SK-N-SH (cell line): ENCODE measurements at regions not wholly inside any gene's neighbourhood (a gene's known extent, or its start where the extent isn't known, plus 50 kb on each side); places are given as distances from the start of the nearest gene placed in this dataset.

Experiments used
- CTCF ChIA-PET: fragments of 300-600, 350-600 bp; formaldehyde crosslinking; extraction: SDS; loops from one replicate; lab custom pipeline; 2021; lab: Yijun Ruan, JAX
- POLR2A ChIA-PET: fragments of 350-600 bp; sonication (Branson Sonifier 250); formaldehyde crosslinking; extraction: SDS; loops from one replicate; lab custom pipeline; 2020; ENCODE audit warnings: antibody characterized with exemption, inconsistent platforms; lab: Yijun Ruan, JAX
- DNase-seq: peaks from one replicate; pipeline ENCODE4 v3.0.0; 2012
- H2AFZ ChIP-seq: fragments of 200-600 bp; sonication (generic); 2 replicates; pipeline ENCODE4 v1.8.1; 2016; ENCODE audit warnings: antibody characterized with exemption, mild to moderate bottlenecking, low read depth
- H3F3A ChIP-seq: fragments of 200-600 bp; sonication (generic); replicated peaks from 2 replicates; pipeline ENCODE3; 2016; ENCODE audit warnings: antibody characterized with exemption, mild to moderate bottlenecking; ENCODE audit not compliant: insufficient read depth
- H3K27ac ChIP-seq, 2 experiments: fragments of 200-500 bp in 1 of 2; fragments of 200-600 bp in 1 of 2; sonication (Bioruptor generic) in 1 of 2; sonication (generic), shearing (Covaris generic) in 1 of 2; 2 replicates each; pipeline versions ENCODE4 v1.5.1 to v1.6.1; 2014 to 2016; ENCODE audit warnings: low read depth in 2 of 2, inconsistent platforms in 1 of 2, low read length in 1 of 2, mild to moderate bottlenecking in 1 of 2, mixed read lengths in 1 of 2
- H3K27me3 ChIP-seq: fragments of 200-600 bp; sonication (generic), shearing (Covaris generic); 2 replicates; pipeline ENCODE4 v1.6.1; 2016; ENCODE audit warnings: mixed run types; ENCODE audit not compliant: insufficient read depth
- H3K36me3 ChIP-seq, 2 experiments: fragments of 200-500 bp in 1 of 2; fragments of 200-600 bp in 1 of 2; sonication (Bioruptor generic) in 1 of 2; sonication (generic) in 1 of 2; replicated peaks in 1 of 2; 2 replicates each; pipeline versions ENCODE3 to v1.5.1; 2014 to 2016; ENCODE audit warnings: low read length in 1 of 2, mild to moderate bottlenecking in 1 of 2; ENCODE audit not compliant: insufficient read depth in 2 of 2, control insufficient read depth in 1 of 2
- H3K4me1 ChIP-seq, 2 experiments: fragments of 200-500 bp in 1 of 2; fragments of 200-600 bp in 1 of 2; sonication (Bioruptor generic) in 1 of 2; sonication (generic), shearing (Covaris generic) in 1 of 2; 2 replicates each; pipeline versions ENCODE4 v1.5.1 to v1.6.1; 2014 to 2016; ENCODE audit warnings: low read depth in 1 of 2, low read length in 1 of 2, mixed run types in 1 of 2; ENCODE audit not compliant: insufficient read depth in 2 of 2, control insufficient read depth in 1 of 2
- H3K4me2 ChIP-seq: fragments of 200-600 bp; sonication (generic), shearing (Covaris generic); 2 replicates; pipeline ENCODE4 v1.6.1; 2017; ENCODE audit warnings: mixed run types
- H3K4me3 ChIP-seq, 2 experiments: fragments of 200-500 bp in 1 of 2; fragments of 200-600 bp in 1 of 2; sonication (Bioruptor generic) in 1 of 2; sonication (generic), shearing (Covaris generic) in 1 of 2; 2 replicates each; pipeline versions ENCODE4 v1.5.1 to v1.8.1; 2014 to 2016; ENCODE audit warnings: low read depth in 2 of 2, inconsistent platforms in 1 of 2, low read length in 1 of 2, mild to moderate bottlenecking in 1 of 2, mixed read lengths in 1 of 2, moderate library complexity in 1 of 2
- H3K79me2 ChIP-seq: fragments of 200-600 bp; sonication (generic); 2 replicates; pipeline ENCODE4 v1.8.1; 2017; ENCODE audit warnings: mild to moderate bottlenecking; ENCODE audit not compliant: insufficient read depth
- H3K9ac ChIP-seq: fragments of 200-600 bp; sonication (generic); 2 replicates; pipeline ENCODE4 v1.6.1; 2017; ENCODE audit warnings: mixed run types
- H3K9me2 ChIP-seq: fragments of 200-600 bp; sonication (generic); 2 replicates; pipeline ENCODE4 v1.6.1; 2017; ENCODE audit warnings: mixed run types
- H3K9me3 ChIP-seq: fragments of 200-600 bp; sonication (generic); 2 replicates; pipeline ENCODE4 v1.6.1; 2017; ENCODE audit warnings: mixed run types, mild to moderate bottlenecking, moderate library complexity
- H4K20me1 ChIP-seq: fragments of 200-600 bp; sonication (generic); 2 replicates; pipeline ENCODE4 v1.6.1; 2017; ENCODE audit warnings: mild to moderate bottlenecking, mixed run types; ENCODE audit not compliant: insufficient read depth
- CHD2 ChIP-seq: fragments of 150-350 bp; IDR thresholded peaks from 2 replicates; pipeline ENCODE4 v1.6.1; 2018; ENCODE audit warnings: low read length; ENCODE audit not compliant: partially characterized antibody
- ELF1 ChIP-seq: IDR thresholded peaks from 2 replicates; pipeline ENCODE4 v1.4.0; 2012
- EP300 ChIP-seq, 2 experiments: IDR thresholded peaks; 2 replicates each; pipeline versions ENCODE4 v1.4.0 to v1.6.1; 2012; ENCODE audit warnings: borderline replicate concordance in 1 of 2, low read depth in 1 of 2, low read length in 1 of 2
- EZH2phosphoT487 ChIP-seq: fragments of 200-600 bp; sonication (generic); IDR thresholded peaks from 2 replicates; pipeline ENCODE4 v1.6.1; 2017; ENCODE audit warnings: low read depth, mixed run types, mild to moderate bottlenecking, antibody characterized with exemption, moderate library complexity, borderline replicate concordance
- FOSL2 ChIP-seq: IDR thresholded peaks from 2 replicates; pipeline ENCODE4 v1.4.0; 2012; ENCODE audit warnings: low read depth, mild to moderate bottlenecking, moderate library complexity, borderline replicate concordance
- FOXJ3 ChIP-seq: sonication (generic); formaldehyde crosslinking; IDR thresholded peaks from 2 replicates; pipeline ENCODE4 v1.5.1; 2020; ENCODE audit warnings: mild to moderate bottlenecking, missing genetic modification reagents
- FOXM1 ChIP-seq: IDR thresholded peaks from 2 replicates; pipeline ENCODE4 v1.4.0; 2012; ENCODE audit warnings: low read depth, mild to moderate bottlenecking
- GATA2 ChIP-seq: sonication (generic); formaldehyde crosslinking; IDR thresholded peaks from 2 replicates; pipeline ENCODE4 v1.5.0; 2020; ENCODE audit warnings: mild to moderate bottlenecking, missing genetic modification reagents
- MEF2A ChIP-seq: IDR thresholded peaks from 2 replicates; pipeline ENCODE4 v1.4.0; 2012; ENCODE audit warnings: low read depth, borderline replicate concordance
- MXI1 ChIP-seq: IDR thresholded peaks from 2 replicates; pipeline ENCODE4 v1.6.1; 2012; ENCODE audit warnings: mild to moderate bottlenecking, low read depth, low read length, improper control_type of control experiment
- NFIC ChIP-seq: IDR thresholded peaks from 2 replicates; pipeline ENCODE4 v1.4.0; 2012; ENCODE audit warnings: borderline replicate concordance
- RAD21 ChIP-seq: IDR thresholded peaks from 2 replicates; pipeline ENCODE4 v1.6.1; 2012; ENCODE audit warnings: mild to moderate bottlenecking, low read length
- RCOR1 ChIP-seq: fragments of 150-350 bp; IDR thresholded peaks from 2 replicates; pipeline ENCODE4 v1.6.1; 2017; ENCODE audit warnings: antibody characterized with exemption, low read length
- RXRA ChIP-seq: IDR thresholded peaks from 2 replicates; pipeline ENCODE4 v1.4.0; 2012; ENCODE audit warnings: low read depth, mild to moderate bottlenecking, borderline replicate concordance
- SIN3A ChIP-seq: IDR thresholded peaks from 2 replicates; pipeline ENCODE4 v1.6.1; 2012; ENCODE audit warnings: low read depth, mild to moderate bottlenecking, low read length, moderate library complexity, borderline replicate concordance
- SMC3 ChIP-seq: IDR thresholded peaks from 2 replicates; pipeline ENCODE4 v1.6.1; 2012; ENCODE audit warnings: low read depth, low read length, improper control_type of control experiment
- TAF1 ChIP-seq: IDR thresholded peaks from 2 replicates; pipeline ENCODE4 v1.6.1; 2012; ENCODE audit warnings: low read depth, mild to moderate bottlenecking, low read length, moderate library complexity, borderline replicate concordance
- TCF12 ChIP-seq: IDR thresholded peaks from 2 replicates; pipeline ENCODE4 v1.4.0; 2012
- TEAD4 ChIP-seq: IDR thresholded peaks from 2 replicates; pipeline ENCODE4 v1.4.0; 2012; ENCODE audit warnings: mild to moderate bottlenecking, borderline replicate concordance; ENCODE audit not compliant: insufficient read depth
- WGBS: methylation state at CpG from one replicate; pipeline ENCODE4 v1.1.6; 2017; ENCODE audit warnings: low lambda C conversion rate; 5-methylcytosine and 5-hydroxymethylcytosine counted together
- TF ChIP-seq, protein P1 (sequence below): fragments of 150-350 bp; IDR thresholded peaks from 2 replicates; pipeline ENCODE4 v1.6.1; 2017; ENCODE audit warnings: antibody characterized with exemption, low read length, low read depth, borderline replicate concordance
- TF ChIP-seq, protein P2 (sequence below): IDR thresholded peaks from 2 replicates; pipeline ENCODE4 v1.4.0; 2012; ENCODE audit warnings: low read depth
- TF ChIP-seq, protein P3 (sequence below): fragments of 150-350 bp; IDR thresholded peaks from 2 replicates; pipeline ENCODE4 v1.6.1; 2016; ENCODE audit warnings: mild to moderate bottlenecking, low read depth, low read length

DNA sequence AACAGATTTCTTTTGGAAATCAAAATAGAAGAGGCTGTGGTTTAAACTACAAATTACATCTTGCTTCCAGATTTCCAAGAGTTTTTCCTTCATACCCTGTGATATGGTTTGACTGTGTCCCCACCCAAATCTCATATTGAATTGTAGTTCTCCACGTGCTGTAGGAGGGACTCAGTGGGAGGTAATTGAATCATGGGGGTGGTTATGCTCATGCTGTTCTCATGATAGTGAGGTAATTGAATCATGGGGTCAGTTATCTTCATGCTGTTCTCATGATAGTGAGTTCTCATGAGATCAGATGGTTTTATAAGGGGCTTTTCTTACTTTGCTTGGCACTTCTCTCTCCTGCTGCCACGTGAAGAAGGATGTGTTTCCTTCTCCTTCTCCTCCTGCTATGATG is 687.0 kb upstream of the ZNF608 start:
- no peaks in the 10 kb centered on the region for H3K79me2 ChIP-seq
- CTCF ChIA-PET, result no interaction called here
- H3K36me3 ChIP-seq, result no peaks in the 10 kb centered on the region
- 27% methylated on average over 2 of the region's 2 CpGs for WGBS
- H3K9ac ChIP-seq, result no peak overlapping the region
- no peak overlapping the region for H3K4me2 ChIP-seq
- no peaks in the 10 kb centered on the region for H3K9me2 ChIP-seq
- no peaks in the 10 kb centered on the region for H3K27me3 ChIP-seq
- H3F3A ChIP-seq, result no peaks in the 10 kb centered on the region
- no peak overlapping the region for H3K4me3 ChIP-seq
- H3K4me1 ChIP-seq, result no peaks in the 10 kb centered on the region
- POLR2A ChIA-PET, result no interaction called here
- H3K27ac ChIP-seq, result no peak overlapping the region
- no peaks in the 10 kb centered on the region for H4K20me1 ChIP-seq
- no peaks in the 10 kb centered on the region for H3K9me3 ChIP-seq
- DNase-seq, result no peak
- TF ChIP-seq, protein P1, sequence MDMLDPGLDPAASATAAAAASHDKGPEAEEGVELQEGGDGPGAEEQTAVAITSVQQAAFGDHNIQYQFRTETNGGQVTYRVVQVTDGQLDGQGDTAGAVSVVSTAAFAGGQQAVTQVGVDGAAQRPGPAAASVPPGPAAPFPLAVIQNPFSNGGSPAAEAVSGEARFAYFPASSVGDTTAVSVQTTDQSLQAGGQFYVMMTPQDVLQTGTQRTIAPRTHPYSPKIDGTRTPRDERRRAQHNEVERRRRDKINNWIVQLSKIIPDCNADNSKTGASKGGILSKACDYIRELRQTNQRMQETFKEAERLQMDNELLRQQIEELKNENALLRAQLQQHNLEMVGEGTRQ, result no peak
- TF ChIP-seq NFIC (no peak), GATA2 (CRISPR knock-in tag) (no peak), SIN3A (no peak), MEF2A (no peak), ELF1 (no peak), FOXJ3 (CRISPR knock-in tag) (no peak)
- no peak overlapping the region for H2AFZ ChIP-seq

DNA sequence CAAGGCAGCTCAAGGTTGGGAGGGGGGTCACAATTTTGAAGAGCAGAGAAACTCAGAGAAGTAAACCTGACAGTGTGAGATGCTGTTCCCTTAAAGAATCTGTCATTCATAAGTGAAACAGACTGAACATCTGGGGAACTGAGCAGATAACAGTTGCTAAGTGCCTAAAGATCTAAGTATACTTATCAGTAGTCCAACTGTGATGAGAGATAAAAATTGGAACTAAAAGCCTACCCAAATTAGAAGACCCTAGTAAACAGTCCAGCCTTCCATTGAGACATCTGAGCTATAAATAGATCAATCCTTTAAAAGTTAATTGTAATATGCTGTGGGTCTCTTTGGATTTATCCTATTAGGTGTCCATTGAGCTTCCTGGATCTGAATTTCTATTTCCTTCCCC is 692.8 kb upstream of the ZNF608 start:
- CTCF ChIA-PET, result no interaction called here
- H3K9ac ChIP-seq, result no peak overlapping the region

More for the DNA sequence above, 692.8 kb upstream of the ZNF608 start:
- H3K79me2 ChIP-seq, result no peaks in the 10 kb centered on the region
- TF ChIP-seq SMC3 (no peak), MEF2A (no peak), CHD2 (no peak), MXI1 (no peak), EP300 (IDR thresholded peaks at IDR 0.05; ENCODE audit: borderline replicate concordance in 1 of 2, low read depth in 1 of 2, low read length in 1 of 2) (no peak), RAD21 (no peak), TEAD4 (no peak), FOXJ3 (CRISPR knock-in tag) (no peak), ELF1 (no peak), FOXM1 (no peak), RXRA (no peak), EZH2phosphoT487 (no peak), FOSL2 (no peak), TCF12 (no peak), SIN3A (no peak), RCOR1 (no peak), TAF1 (no peak)
- TF ChIP-seq, protein P1, result no peak
- TF ChIP-seq, protein P2, sequence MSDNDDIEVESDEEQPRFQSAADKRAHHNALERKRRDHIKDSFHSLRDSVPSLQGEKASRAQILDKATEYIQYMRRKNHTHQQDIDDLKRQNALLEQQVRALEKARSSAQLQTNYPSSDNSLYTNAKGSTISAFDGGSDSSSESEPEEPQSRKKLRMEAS, result no peak
- TF ChIP-seq, protein P3, sequence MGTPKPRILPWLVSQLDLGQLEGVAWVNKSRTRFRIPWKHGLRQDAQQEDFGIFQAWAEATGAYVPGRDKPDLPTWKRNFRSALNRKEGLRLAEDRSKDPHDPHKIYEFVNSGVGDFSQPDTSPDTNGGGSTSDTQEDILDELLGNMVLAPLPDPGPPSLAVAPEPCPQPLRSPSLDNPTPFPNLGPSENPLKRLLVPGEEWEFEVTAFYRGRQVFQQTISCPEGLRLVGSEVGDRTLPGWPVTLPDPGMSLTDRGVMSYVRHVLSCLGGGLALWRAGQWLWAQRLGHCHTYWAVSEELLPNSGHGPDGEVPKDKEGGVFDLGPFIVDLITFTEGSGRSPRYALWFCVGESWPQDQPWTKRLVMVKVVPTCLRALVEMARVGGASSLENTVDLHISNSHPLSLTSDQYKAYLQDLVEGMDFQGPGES, result no peak
- POLR2A ChIA-PET, result interaction anchor here (1.0 kb wide), 1 partner anchor 46 kb away, joined by 3 read pairs; no protein-coding TSS in a partner anchor
- DNase-seq, result no peak
- no peaks in the 10 kb centered on the region for H3K27me3 ChIP-seq
- H3K4me1 ChIP-seq, result no peaks in the 10 kb centered on the region
- no peaks in the 10 kb centered on the region for H3K36me3 ChIP-seq
- no peak overlapping the region for H2AFZ ChIP-seq
- H3K27ac ChIP-seq, result no peak overlapping the region
- no peaks in the 10 kb centered on the region; the same call in 1 of the 2 replicates for H3K9me3 ChIP-seq
- H3F3A ChIP-seq, result no peaks in the 10 kb centered on the region
- H3K9me2 ChIP-seq, result no peaks in the 10 kb centered on the region
- H3K4me3 ChIP-seq, result no peak overlapping the region
- H3K4me2 ChIP-seq, result no peak overlapping the region
- H4K20me1 ChIP-seq, result no peaks in the 10 kb centered on the region
